ENCODE measurements at regions not wholly inside any gene's neighbourhood (a gene's known extent, or its start where the extent isn't known, plus 50 kb on each side); places are given as distances from the start of the nearest gene placed in this dataset.

- ChIA-PET POLR2A (no interaction called here), CTCF (no interaction called here)
- Mint-ChIP-seq H3K4me3 (no peak overlapping the region), H3K4me1 (ENCODE audit: low read depth) (peaks cover 20% of the 10 kb centered on the region), H3K9me3 (no peaks in the 10 kb centered on the region), H3K27me3 (no peaks in the 10 kb centered on the region), H3K27ac (no peak overlapping the region), H3K36me3 (no peaks in the 10 kb centered on the region)
- intact Hi-C loops (cut with micrococcal nuclease), result loop anchor here (5.0 kb wide), 1 partner anchor 73 kb away; no protein-coding TSS in a partner anchor
- no peak for DNase-seq
These were observed 235.1 kb upstream of the CFAP20DC start for GRCh38 chr3:59284926-59285325.

DNA sequence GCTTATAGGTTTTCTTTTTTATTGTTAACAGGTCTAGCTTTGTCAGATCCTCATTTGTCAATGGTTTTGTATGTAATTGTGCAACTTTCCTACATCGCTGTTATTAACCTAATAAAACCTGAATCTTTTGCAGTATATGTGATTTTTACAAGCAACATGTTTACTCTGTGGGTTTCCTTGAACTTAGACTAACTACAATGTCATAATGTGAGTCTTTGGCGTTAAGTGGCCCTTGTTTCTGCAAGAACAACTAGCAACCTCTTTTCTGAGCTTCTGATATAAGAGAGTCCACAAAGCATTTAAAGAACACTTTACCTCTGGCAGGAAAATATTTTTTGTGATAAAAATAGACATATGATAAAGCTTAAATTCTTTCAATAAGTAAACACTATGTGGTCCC, 230.3 kb upstream of the CFAP20DC start:
- H3K4me3 Mint-ChIP-seq, result no peak overlapping the region
- no peaks in the 10 kb centered on the region for H3K9me3 Mint-ChIP-seq
- POLR2A ChIA-PET, result no interaction called here
- H3K27ac Mint-ChIP-seq, result no peak overlapping the region
- DNase-seq, result no peak
- CTCF ChIA-PET, result no interaction called here
- intact Hi-C loops (cut with micrococcal nuclease), result no loop called here
- H3K4me1 Mint-ChIP-seq (ENCODE audit: low read depth), result no peaks in the 10 kb centered on the region
- peaks cover 1% of the 10 kb centered on the region for H3K27me3 Mint-ChIP-seq
- H3K36me3 Mint-ChIP-seq, result no peaks in the 10 kb centered on the region

DNA sequence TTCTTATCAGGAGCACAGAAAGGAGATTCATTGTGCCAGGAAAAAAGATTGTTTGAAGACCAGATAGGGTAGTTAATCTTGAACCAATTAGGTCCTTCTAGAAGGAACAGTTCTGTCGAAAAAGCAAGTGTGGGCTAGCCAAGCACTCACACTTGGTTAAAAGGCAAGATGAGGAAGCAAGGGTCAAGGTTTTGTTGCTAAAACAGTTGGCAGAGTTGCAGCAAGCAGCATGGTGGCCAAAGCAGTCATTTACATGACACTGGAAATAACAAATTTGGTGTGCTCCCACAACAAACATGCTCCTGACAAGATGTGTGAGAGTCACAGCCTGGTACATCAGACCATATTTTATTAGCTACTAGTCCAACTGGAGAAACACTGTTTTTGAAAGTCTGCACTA, 228.0 kb upstream of the CFAP20DC start:
- Mint-ChIP-seq H3K4me1 (ENCODE audit: low read depth) (no peaks in the 10 kb centered on the region), H3K9me3 (no peaks in the 10 kb centered on the region), H3K27ac (no peak overlapping the region), H3K4me3 (no peak overlapping the region), H3K27me3 (peaks cover 1% of the 10 kb centered on the region), H3K36me3 (no peaks in the 10 kb centered on the region)
- DNase-seq, result no peak
- ChIA-PET POLR2A (no interaction called here), CTCF (no interaction called here)
- intact Hi-C loops (cut with micrococcal nuclease), result no loop called here

DNA sequence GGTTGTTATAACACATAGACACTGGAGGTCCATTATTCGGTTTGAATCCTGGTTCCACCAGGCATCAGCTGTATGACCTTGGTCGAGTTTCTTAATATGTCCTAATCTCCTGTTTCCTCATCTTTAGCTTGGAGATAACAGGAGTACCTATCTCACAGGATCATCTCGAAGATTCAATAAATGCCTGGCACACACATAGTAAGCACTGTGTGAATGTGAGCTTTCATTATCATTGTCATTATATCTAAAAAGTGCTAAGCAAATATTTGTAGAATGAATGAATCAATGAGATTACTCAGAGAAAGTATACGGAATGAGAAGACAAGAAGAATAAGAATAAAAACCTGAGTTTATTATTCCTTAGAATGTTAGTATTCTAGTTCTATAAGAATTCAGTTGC, 227.4 kb upstream of the CFAP20DC start:
- POLR2A ChIA-PET, result no interaction called here
- H3K27me3 Mint-ChIP-seq, result peaks cover 1% of the 10 kb centered on the region
- no peaks in the 10 kb centered on the region for H3K9me3 Mint-ChIP-seq
- no peak overlapping the region for H3K27ac Mint-ChIP-seq
- no peak overlapping the region for H3K4me3 Mint-ChIP-seq
- no peak for DNase-seq
- intact Hi-C loops (cut with micrococcal nuclease), result no loop called here
- CTCF ChIA-PET, result interaction anchor here (1.0 kb wide), 1 partner anchor 9 kb away, joined by 3 read pairs; no protein-coding TSS in a partner anchor
- H3K36me3 Mint-ChIP-seq, result no peaks in the 10 kb centered on the region
- H3K4me1 Mint-ChIP-seq (ENCODE audit: low read depth), result no peaks in the 10 kb centered on the region

DNA sequence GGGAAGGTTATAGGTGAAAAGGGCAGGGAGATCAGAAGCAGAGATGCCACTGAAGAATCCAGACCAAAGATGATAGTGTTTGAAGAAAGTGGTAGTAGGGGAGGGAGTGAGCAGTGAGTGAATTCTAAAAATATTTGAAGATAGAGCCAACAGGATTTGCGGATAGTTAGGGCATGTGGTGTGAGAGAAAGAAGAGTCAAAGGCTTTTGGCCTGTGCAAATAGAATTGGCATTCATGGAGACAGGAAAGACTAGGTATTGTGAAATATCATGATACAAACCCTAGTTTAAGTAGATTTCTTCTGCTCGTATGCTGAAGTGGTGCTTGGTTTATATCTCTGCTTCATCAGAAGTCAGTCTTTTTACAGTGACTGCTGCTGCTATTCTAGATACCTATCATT, 224.2 kb upstream of the CFAP20DC start:
- POLR2A ChIA-PET, result no interaction called here

DNA sequence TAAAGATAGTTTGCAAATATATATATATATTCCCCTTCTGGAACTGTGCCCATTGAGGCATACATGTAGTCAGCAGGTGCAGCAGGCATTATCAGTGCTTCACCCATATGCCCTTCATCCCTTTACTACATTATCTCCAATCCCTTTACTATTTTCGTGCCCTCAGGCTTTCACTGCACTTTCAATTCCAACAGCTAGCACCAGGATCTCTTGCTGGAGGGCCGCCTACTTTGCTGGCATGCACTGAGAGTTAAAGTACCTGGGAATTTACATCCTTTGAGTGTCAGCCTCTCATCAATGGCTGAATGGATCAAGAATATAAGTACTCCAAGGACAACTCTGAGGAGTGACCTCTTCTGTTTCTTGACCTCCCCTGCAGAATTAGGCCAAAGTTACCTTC, 222.1 kb upstream of the CFAP20DC start:
- H3K4me1 Mint-ChIP-seq (ENCODE audit: low read depth), result no peaks in the 10 kb centered on the region
- H3K27ac Mint-ChIP-seq, result no peak overlapping the region
- no peak for DNase-seq
- intact Hi-C loops (cut with micrococcal nuclease), result no loop called here
- H3K36me3 Mint-ChIP-seq, result no peaks in the 10 kb centered on the region
- CTCF ChIA-PET, result no interaction called here
- peaks cover 1% of the 10 kb centered on the region for H3K27me3 Mint-ChIP-seq
- no peaks in the 10 kb centered on the region for H3K9me3 Mint-ChIP-seq
- POLR2A ChIA-PET, result no interaction called here
- no peak overlapping the region for H3K4me3 Mint-ChIP-seq

More for the DNA sequence above, 224.2 kb upstream of the CFAP20DC start:
- CTCF ChIA-PET, result no interaction called here
- DNase-seq, result no peak
- no peak overlapping the region for H3K4me3 Mint-ChIP-seq
- no peaks in the 10 kb centered on the region for H3K36me3 Mint-ChIP-seq
- H3K4me1 Mint-ChIP-seq (ENCODE audit: low read depth), result no peaks in the 10 kb centered on the region
- intact Hi-C loops (cut with micrococcal nuclease), result no loop called here
- H3K27ac Mint-ChIP-seq, result no peak overlapping the region
- peaks cover 1% of the 10 kb centered on the region for H3K27me3 Mint-ChIP-seq
- no peaks in the 10 kb centered on the region for H3K9me3 Mint-ChIP-seq

- Mint-ChIP-seq H3K9me3 (no peaks in the 10 kb centered on the region), H3K27me3 (no peaks in the 10 kb centered on the region), H3K4me3 (no peak overlapping the region), H3K27ac (no peak overlapping the region), H3K4me1 (ENCODE audit: low read depth) (peaks cover 4% of the 10 kb centered on the region), H3K36me3 (no peaks in the 10 kb centered on the region)
- ChIA-PET CTCF (interaction anchor here (1.2 kb wide), 1 partner anchor 35 kb away, joined by 3 read pairs; no protein-coding TSS in a partner anchor), POLR2A (no interaction called here)
- intact Hi-C loops (cut with micrococcal nuclease), result no loop called here
- no peak for DNase-seq
These were observed 221.1 kb upstream of the CFAP20DC start for GRCh38 chr3:59270921-59271320.

- Mint-ChIP-seq H3K27ac (no peak overlapping the region), H3K9me3 (no peaks in the 10 kb centered on the region), H3K27me3 (no peaks in the 10 kb centered on the region), H3K36me3 (no peaks in the 10 kb centered on the region), H3K4me3 (no peak overlapping the region), H3K4me1 (ENCODE audit: low read depth) (peaks cover 4% of the 10 kb centered on the region)
- ChIA-PET CTCF (interaction anchor here (1.2 kb wide), 1 partner anchor 35 kb away, joined by 3 read pairs; no protein-coding TSS in a partner anchor), POLR2A (no interaction called here)
- DNase-seq, result no peak
- intact Hi-C loops (cut with micrococcal nuclease), result no loop called here
These were observed 220.4 kb upstream of the CFAP20DC start for GRCh38 chr3:59270209-59270608.

GRCh38 chr3:59268170-59268569, 218.3 kb upstream of the CFAP20DC start:
- Mint-ChIP-seq H3K27ac (no peak overlapping the region), H3K4me1 (ENCODE audit: low read depth) (peaks cover 4% of the 10 kb centered on the region), H3K27me3 (no peaks in the 10 kb centered on the region), H3K4me3 (no peak overlapping the region), H3K9me3 (peaks cover 12% of the 10 kb centered on the region), H3K36me3 (no peaks in the 10 kb centered on the region)
- intact Hi-C loops (cut with micrococcal nuclease), result no loop called here
- no peak for DNase-seq
- ChIA-PET POLR2A (no interaction called here), CTCF (no interaction called here)

DNA sequence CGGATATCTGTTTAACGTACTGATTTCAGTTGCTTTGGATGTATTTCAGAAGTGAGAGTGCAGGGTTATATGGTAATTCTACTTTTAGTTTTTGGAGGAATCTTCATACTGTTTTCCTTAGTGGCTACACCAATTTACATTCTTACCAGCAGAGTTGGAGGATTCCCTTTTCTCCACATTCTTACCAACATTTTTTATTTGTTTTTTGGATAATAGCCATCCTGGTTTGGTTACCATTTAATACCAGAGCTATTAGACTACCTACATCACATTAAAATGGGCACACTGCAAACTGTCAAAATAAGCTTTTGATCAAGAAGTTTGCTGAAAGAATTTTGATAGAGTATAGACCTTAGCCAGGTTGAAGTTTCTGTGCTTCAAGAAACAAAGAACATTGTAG, 217.2 kb upstream of the CFAP20DC start:
- Mint-ChIP-seq H3K9me3 (peaks cover 12% of the 10 kb centered on the region), H3K27me3 (no peaks in the 10 kb centered on the region), H3K4me1 (ENCODE audit: low read depth) (peaks cover 4% of the 10 kb centered on the region), H3K4me3 (no peak overlapping the region), H3K27ac (no peak overlapping the region), H3K36me3 (no peaks in the 10 kb centered on the region)
- intact Hi-C loops (cut with micrococcal nuclease), result no loop called here
- no peak for DNase-seq
- ChIA-PET POLR2A (no interaction called here), CTCF (no interaction called here)

GRCh38 chr3:59266551-59266950, 216.7 kb upstream of the CFAP20DC start:
- Mint-ChIP-seq H3K9me3 (peaks cover 12% of the 10 kb centered on the region), H3K27ac (no peak overlapping the region), H3K36me3 (no peaks in the 10 kb centered on the region), H3K4me1 (ENCODE audit: low read depth) (peaks cover 4% of the 10 kb centered on the region), H3K27me3 (no peaks in the 10 kb centered on the region), H3K4me3 (no peak overlapping the region)
- DNase-seq, result no peak
- intact Hi-C loops (cut with micrococcal nuclease), result no loop called here
- ChIA-PET CTCF (no interaction called here), POLR2A (no interaction called here)

DNA sequence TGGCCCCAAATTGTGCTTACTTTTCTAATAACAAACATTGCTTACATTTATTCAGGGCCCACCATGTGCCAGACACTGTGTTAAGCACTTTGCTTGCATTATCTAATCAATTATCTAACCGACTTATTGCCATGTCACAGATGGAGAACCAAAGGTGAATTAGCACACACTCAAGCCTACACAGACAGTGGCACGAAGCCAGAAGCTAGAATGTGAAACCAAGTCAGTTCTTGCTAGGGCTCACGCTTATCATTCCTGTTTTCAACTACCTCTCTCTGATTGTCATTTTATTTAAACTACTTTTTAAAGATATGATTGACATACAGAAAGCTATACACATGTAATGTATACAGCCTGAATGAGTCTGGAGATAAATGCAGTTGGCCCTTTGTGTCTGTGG, 215.7 kb upstream of the CFAP20DC start:
- Mint-ChIP-seq H3K36me3 (no peaks in the 10 kb centered on the region), H3K27ac (no peak overlapping the region), H3K4me3 (no peak overlapping the region), H3K27me3 (no peaks in the 10 kb centered on the region), H3K9me3 (peaks cover 12% of the 10 kb centered on the region), H3K4me1 (ENCODE audit: low read depth) (peaks cover 4% of the 10 kb centered on the region)
- intact Hi-C loops (cut with micrococcal nuclease), result no loop called here
- no peak for DNase-seq
- POLR2A ChIA-PET, result no interaction called here
- CTCF ChIA-PET, result no interaction called here

- Mint-ChIP-seq H3K4me3 (no peak overlapping the region), H3K4me1 (ENCODE audit: low read depth) (peaks cover 4% of the 10 kb centered on the region), H3K27ac (no peak overlapping the region), H3K27me3 (no peaks in the 10 kb centered on the region), H3K9me3 (peaks cover 12% of the 10 kb centered on the region), H3K36me3 (no peaks in the 10 kb centered on the region)
- intact Hi-C loops (cut with micrococcal nuclease), result no loop called here
- DNase-seq, result no peak
- CTCF ChIA-PET, result interaction anchor here (1.0 kb wide), 1 partner anchor 32 kb away, joined by 3 read pairs; no protein-coding TSS in a partner anchor
- POLR2A ChIA-PET, result no interaction called here
These were observed 214.5 kb upstream of the CFAP20DC start for GRCh38 chr3:59264366-59264765.

DNA sequence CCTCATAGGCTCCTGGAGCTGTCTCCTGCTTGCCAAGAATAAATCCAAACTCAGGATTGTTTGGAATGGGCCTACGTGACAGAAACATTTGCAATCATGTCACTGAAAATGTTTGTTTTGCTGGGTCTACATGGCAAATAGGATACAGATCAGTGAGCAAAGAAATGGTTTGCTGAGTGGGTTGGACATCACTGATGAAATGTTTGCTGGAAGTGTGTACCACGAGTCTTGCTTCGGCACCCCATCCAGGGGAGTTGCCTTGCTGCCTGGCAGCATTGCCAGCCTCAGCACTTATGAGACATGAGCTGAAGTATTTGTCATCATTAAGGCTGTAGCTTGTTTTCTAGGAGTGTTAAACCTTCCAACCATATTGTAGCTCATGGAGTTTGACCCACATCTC, 213.3 kb upstream of the CFAP20DC start:
- ChIA-PET POLR2A (no interaction called here), CTCF (no interaction called here)
- intact Hi-C loops (cut with micrococcal nuclease), result no loop called here
- Mint-ChIP-seq H3K4me1 (ENCODE audit: low read depth) (peaks cover 4% of the 10 kb centered on the region), H3K4me3 (no peak overlapping the region), H3K27ac (no peak overlapping the region), H3K9me3 (peaks cover 12% of the 10 kb centered on the region), H3K27me3 (no peaks in the 10 kb centered on the region), H3K36me3 (no peaks in the 10 kb centered on the region)
- DNase-seq, result no peak
